HepG2 (cell line): ENCODE measurements at regions not wholly inside any gene's neighbourhood (a gene's known extent, or its start where the extent isn't known, plus 50 kb on each side); places are given as distances from the start of the nearest gene placed in this dataset.

ENCODE experiments used
- ATAC-seq: fragments of 200-7000 bp; cut with Tn5 transposase; 3 replicates; pipeline ENCODE4 v1.9.1; 2020; ENCODE audit warnings: mild to moderate bottlenecking, moderate library complexity
- BruUV-seq: library from RNA; stranded (reverse); fragments of 400-500 nt; replicated peaks from 2 replicates; lab custom pipeline; 2021; lab: Mats Ljungman, UMichigan
- CTCF ChIA-PET: fragments of 300-600 bp; formaldehyde crosslinking; extraction: SDS; loops from one replicate; lab custom pipeline; 2021; ENCODE audit warnings: low total read pairs, inconsistent platforms, low intra/inter-chr PET ratio; lab: Yijun Ruan, JAX
- POLR2A ChIA-PET: fragments of 350-600 bp; sonication (Branson Sonifier 250); formaldehyde crosslinking; loops from one replicate; lab custom pipeline; 2020; ENCODE audit warnings: antibody characterized with exemption, inconsistent platforms; lab: Yijun Ruan, JAX
- DNase-seq: peaks from one replicate; pipeline ENCODE4 v3.0.0-alpha.2; 2015; ENCODE audit warnings: low spot score
- FAIRE-seq: peaks from 3 replicates; lab custom pipeline; 2011; peaks lifted over from hg19 to GRCh38; lab: Jason Lieb, UNC
- H2AFZ ChIP-seq: one replicate; pipeline ENCODE4 v1.6.1; 2011; ENCODE audit warnings: low read length, inconsistent platforms
- H3K27ac ChIP-seq: fragments of 300-600 bp; 3 replicates; pipeline ENCODE4 v1.8.0; 2011; ENCODE audit warnings: mixed run types, mild to moderate bottlenecking, mixed read lengths, low read length, inconsistent platforms; ENCODE audit not compliant: insufficient read depth; ENCODE audit errors: extremely low read length
- H3K27me3 ChIP-seq, 2 experiments: fragments of 200-600 bp in 1 of 2; 2 replicates in 1 of 2; 3 replicates in 1 of 2; pipeline versions ENCODE4 v1.6.0 to v1.8.0; 2011; ENCODE audit warnings: low read length in 2 of 2, mild to moderate bottlenecking in 2 of 2, moderate library complexity in 2 of 2, inconsistent platforms in 1 of 2; ENCODE audit not compliant: insufficient read depth in 2 of 2, control insufficient read depth in 1 of 2
- H3K36me3 ChIP-seq, 2 experiments: fragments of 200-600 bp in 1 of 2; replicated peaks in 1 of 2; 2 replicates in 1 of 2; 3 replicates in 1 of 2; pipeline versions ENCODE4 v1.5.1 to v1.8.0; 2011; ENCODE audit warnings: low read length in 2 of 2, inconsistent platforms in 1 of 2; ENCODE audit not compliant: insufficient read depth in 2 of 2, control insufficient read depth in 1 of 2
- H3K4me1 ChIP-seq: 2 replicates; pipeline ENCODE4 v1.5.1; 2012; ENCODE audit warnings: low read length, inconsistent platforms; ENCODE audit not compliant: insufficient read depth
- H3K4me2 ChIP-seq: 2 replicates; pipeline ENCODE4 v1.6.0; 2011; ENCODE audit warnings: low read depth, low read length, inconsistent platforms
- H3K4me3 ChIP-seq, 3 experiments: fragments of 200-600 bp in 1 of 3; sonication (generic), shearing (Covaris generic) in 1 of 3; replicated peaks in 1 of 3; 2 replicates each; pipeline ENCODE4 v1.5.1; 2011 to 2016; ENCODE audit warnings: low read length in 3 of 3, inconsistent platforms in 2 of 3, low read depth in 2 of 3, mild to moderate bottlenecking in 2 of 3, control low read depth in 1 of 3, mixed read lengths in 1 of 3; ENCODE audit not compliant: insufficient read depth in 1 of 3
- H3K79me2 ChIP-seq: one replicate; pipeline ENCODE4 v1.6.1; 2011; ENCODE audit warnings: low read length, inconsistent platforms; ENCODE audit not compliant: insufficient read depth
- H3K9ac ChIP-seq: 2 replicates; pipeline ENCODE4 v1.6.0; 2011; ENCODE audit warnings: mild to moderate bottlenecking, low read depth, low read length, inconsistent platforms; ENCODE audit not compliant: insufficient read depth
- H3K9me3 ChIP-seq: 2 replicates; pipeline ENCODE4 v1.5.1; 2012; ENCODE audit warnings: mild to moderate bottlenecking, low read length
- H4K20me1 ChIP-seq: 2 replicates; pipeline ENCODE4 v1.6.0; 2011; ENCODE audit warnings: inconsistent platforms, mild to moderate bottlenecking, low read length, moderate library complexity; ENCODE audit not compliant: insufficient read depth
- ATF4 ChIP-seq, 2 experiments: fragments of 450-650 bp in 1 of 2; sonication (generic) in 1 of 2; formaldehyde crosslinking; IDR thresholded peaks; 2 replicates each; pipeline versions ENCODE4 v1.5.0 to v1.8.0; 2020 to 2022; ENCODE audit warnings: mild to moderate bottlenecking in 1 of 2, missing genetic modification reagents in 1 of 2
- ATF7-NPFF ChIP-seq: sonication (generic); formaldehyde crosslinking; IDR thresholded peaks from 2 replicates; pipeline ENCODE4 v1.8.1; 2023; ENCODE audit warnings: mild to moderate bottlenecking, low read depth, missing genetic modification reagents, moderate library complexity
- FLYWCH1 ChIP-seq: sonication (generic); formaldehyde crosslinking; IDR thresholded peaks from 2 replicates; pipeline ENCODE4 v1.8.1; 2023; ENCODE audit warnings: mild to moderate bottlenecking, missing genetic modification reagents
- GTF3A ChIP-seq: sonication (generic); formaldehyde crosslinking; conservative IDR thresholded peaks from 2 replicates; pipeline ENCODE4 v1.4.0; 2020; ENCODE audit warnings: mild to moderate bottlenecking, missing genetic modification reagents
- HOXD1 ChIP-seq: sonication (generic); formaldehyde crosslinking; IDR thresholded peaks from 2 replicates; pipeline ENCODE4 v1.5.0; 2020; ENCODE audit warnings: missing genetic modification reagents
- TSC22D2 ChIP-seq: sonication (generic); formaldehyde crosslinking; IDR thresholded peaks from 2 replicates; pipeline ENCODE4 v1.5.1; 2020; ENCODE audit warnings: missing genetic modification reagents, mild to moderate bottlenecking, borderline replicate concordance
- ZFP90 ChIP-seq: sonication (generic); formaldehyde crosslinking; IDR thresholded peaks from 2 replicates; pipeline ENCODE4 v1.8.0; 2022; ENCODE audit warnings: missing genetic modification reagents, mild to moderate bottlenecking, inconsistent platforms, borderline replicate concordance
- ZNF180 ChIP-seq: sonication (generic); formaldehyde crosslinking; IDR thresholded peaks from 2 replicates; pipeline ENCODE4 v1.4.0; 2020; ENCODE audit warnings: low read depth, missing genetic modification reagents, borderline replicate concordance
- ZNF276 ChIP-seq: sonication (generic); formaldehyde crosslinking; IDR thresholded peaks from 2 replicates; pipeline ENCODE4 v1.4.0; 2020; ENCODE audit warnings: mild to moderate bottlenecking, low read depth, missing genetic modification reagents
- WGBS: methylation state at CpG from one replicate; pipeline ENCODE4 v1.1.6; 2017; ENCODE audit warnings: low lambda C conversion rate; 5-methylcytosine and 5-hydroxymethylcytosine counted together
- in situ Hi-C: cut with HindIII; loops from 2 replicates; pipeline ENCODE4 v1.10.0; 2017; ENCODE audit warnings: low pct_unique_long_range_greater_than_20kb; ENCODE audit not compliant: extremely low pct_ligation_motif_present
- intact Hi-C: fragments of 100-400 bp; cut with micrococcal nuclease; formaldehyde crosslinking; loops from one replicate; pipeline ENCODE4 v1.10.0; 2022; ENCODE audit not compliant: unreplicated experiment
- TF ChIP-seq, protein P1 (sequence below): IDR thresholded peaks from 2 replicates; pipeline ENCODE4 v1.6.1; 2016; ENCODE audit warnings: missing genetic modification reagents, missing compliant biosample characterization

DNA sequence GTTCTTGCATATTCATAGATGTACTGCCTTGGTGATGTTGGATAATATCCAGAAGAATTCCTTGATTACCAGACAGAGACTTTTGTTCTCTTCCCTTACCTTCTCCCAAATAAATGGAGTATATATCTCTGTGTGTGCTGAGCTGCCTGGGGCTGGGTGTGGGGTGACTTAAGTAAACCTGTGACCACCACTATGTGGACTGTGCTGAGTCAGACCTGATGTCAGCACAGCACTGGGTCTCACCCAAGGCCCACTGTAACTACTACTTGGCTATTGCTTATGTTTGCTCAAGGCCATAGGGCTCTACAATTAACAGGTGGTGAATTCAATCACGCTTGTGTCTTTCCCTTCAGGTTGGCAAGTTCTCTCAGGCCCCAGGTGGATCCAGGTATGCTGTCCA lies 145.7 kb upstream of the MDGA2 start:
- no peak overlapping the region for H2AFZ ChIP-seq
- H3K36me3 ChIP-seq, result no peaks in the 10 kb centered on the region
- intact Hi-C loops (no loop called here), in situ Hi-C loops (no loop called here)
- ChIA-PET POLR2A (no interaction called here), CTCF (no interaction called here)
- H3K4me1 ChIP-seq, result no peaks in the 10 kb centered on the region
- H3K4me2 ChIP-seq, result no peak overlapping the region
- FAIRE-seq (no peak), ATAC-seq (no peak), DNase-seq (no peak)
- WGBS, result no CpG with 5 or more reads among the region's 1 CpG
- H4K20me1 ChIP-seq, result no peaks in the 10 kb centered on the region
- H3K9ac ChIP-seq, result no peak overlapping the region
- no peak overlapping the region for H3K4me3 ChIP-seq
- H3K27me3 ChIP-seq, result no peaks in the 10 kb centered on the region; a peak in 1 of 5 replicates
- H3K79me2 ChIP-seq, result no peaks in the 10 kb centered on the region
- H3K9me3 ChIP-seq, result peaks cover 58% of the 10 kb centered on the region
- no peak overlapping the region for H3K27ac ChIP-seq
- BruUV-seq, result no TSS peak
- TF ChIP-seq ATF7-NPFF (CRISPR knock-in tag), result no peak
- no peak for TF ChIP-seq FLYWCH1 (CRISPR knock-in tag)
- no peak for TF ChIP-seq GTF3A
- no peak for TF ChIP-seq ZFP90 (CRISPR knock-in tag)
- TF ChIP-seq ZNF276, result no peak
- TF ChIP-seq ATF4 (CRISPR knock-in tag; IDR thresholded peaks at IDR 0.05), result no peak
- TF ChIP-seq TSC22D2 (CRISPR knock-in tag), result no peak
- TF ChIP-seq, protein P1, sequence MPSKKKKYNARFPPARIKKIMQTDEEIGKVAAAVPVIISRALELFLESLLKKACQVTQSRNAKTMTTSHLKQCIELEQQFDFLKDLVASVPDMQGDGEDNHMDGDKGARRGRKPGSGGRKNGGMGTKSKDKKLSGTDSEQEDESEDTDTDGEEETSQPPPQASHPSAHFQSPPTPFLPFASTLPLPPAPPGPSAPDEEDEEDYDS (CRISPR knock-in tag), result no peak
- TF ChIP-seq ZNF180 (CRISPR knock-in tag), result no peak
- no peak for TF ChIP-seq HOXD1
